Uterus (tissue), 2 donors: ENCODE measurements at regions not wholly inside any gene's neighbourhood (a gene's known extent, or its start where the extent isn't known, plus 50 kb on each side); places are given as distances from the start of the nearest gene placed in this dataset.

ENCODE experiments used
- CTCF ChIP-seq, 4 experiments: fragments of 200-600 bp in 2 of 4; fragments of 450-650 bp in 2 of 4; sonication (generic) in 2 of 4; IDR thresholded peaks; one replicate each; pipeline ENCODE4 v1.5.1; 2016 to 2019; ENCODE audit warnings: antibody characterized with exemption in 4 of 4, mild to moderate bottlenecking in 2 of 4, moderate library complexity in 1 of 4
- POLR2A ChIP-seq, 2 donors: fragments of 450-650 bp; IDR thresholded peaks; one replicate each; pipeline ENCODE4 v1.6.1; 2016; ENCODE audit warnings: antibody characterized with exemption in 2 of 2, mild to moderate bottlenecking in 1 of 2, moderate library complexity in 1 of 2

GRCh38 chr10:56507033-56507432 is 146.0 kb upstream of the ZWINT start:
- TF ChIP-seq POLR2A (IDR thresholded peaks at IDR 0.05) (no peak), CTCF (IDR thresholded peaks at IDR 0.05) (no peak)
